ENCODE measurements at regions not wholly inside any gene's neighbourhood (a gene's known extent, or its start where the extent isn't known, plus 50 kb on each side); places are given as distances from the start of the nearest gene placed in this dataset.
"Not testable (repeated sequence)": the region's sequence is repeated elsewhere in the genome, so short reads cannot be mapped to it uniquely, and the experiment has no call there.

- no peak for DNase-seq
- H3K36me3 Mint-ChIP-seq, result peaks cover 0 to 8% (median 0%) of the 10 kb centered on the region in 3 donors
- peak overlapping the region in 3 of 5 donors; percentile 66 to 73 (median 70) for H3K4me3 Mint-ChIP-seq
- peaks cover 17 to 18% of the 10 kb centered on the region in 2 donors for H3K4me1 Mint-ChIP-seq
- H3K9me3 Mint-ChIP-seq, result no peaks in the 10 kb centered on the region
- peak overlapping the region; percentile 55 to 84 (median 76) for H3K27ac Mint-ChIP-seq
- H3K27me3 Mint-ChIP-seq (ENCODE audit: low read depth in 3 of 3), result no peaks in the 10 kb centered on the region
These were observed 997.1 kb downstream of the DNAH5 start for GRCh38 chr5:12947379-12947778.

- DNase-seq, H3K9me3 Mint-ChIP-seq: not testable (repeated sequence)
- peaks cover 17 to 18% of the 10 kb centered on the region in 2 donors for H3K4me1 Mint-ChIP-seq
These were observed 999.0 kb downstream of the DNAH5 start for GRCh38 chr5:12945477-12945876.

GRCh38 chr5:12936221-12936620, 1008.3 kb downstream of the DNAH5 start:
- H3K27ac Mint-ChIP-seq, result no peak overlapping the region
- peaks cover 0 to 3% (median 0%) of the 10 kb centered on the region in 3 donors for H3K27me3 Mint-ChIP-seq (ENCODE audit: low read depth in 3 of 3)
- DNase-seq, result no peak
- H3K4me3 Mint-ChIP-seq, result no peak overlapping the region
- peaks cover 0 to 5% (median 0%) of the 10 kb centered on the region in 6 donors for H3K9me3 Mint-ChIP-seq
- H3K4me1 Mint-ChIP-seq, result no peaks in the 10 kb centered on the region
- peaks cover 0 to 4% (median 2%) of the 10 kb centered on the region in 3 donors for H3K36me3 Mint-ChIP-seq

More at GRCh38 chr5:12945477-12945876, 999.0 kb downstream of the DNAH5 start:
- not testable (repeated sequence) for H3K27ac Mint-ChIP-seq; H3K36me3 Mint-ChIP-seq; H3K4me3 Mint-ChIP-seq; H3K27me3 Mint-ChIP-seq (ENCODE audit: low read depth in 3 of 3)

- H3K4me1 Mint-ChIP-seq, result no peaks in the 10 kb centered on the region
- H3K36me3 Mint-ChIP-seq, result peaks cover 0 to 4% (median 0%) of the 10 kb centered on the region in 3 donors
- H3K4me3 Mint-ChIP-seq, result no peak overlapping the region
- DNase-seq, result no peak
- H3K27me3 Mint-ChIP-seq (ENCODE audit: low read depth in 3 of 3), result peaks cover 0 to 3% (median 0%) of the 10 kb centered on the region in 3 donors
- peaks cover 0 to 5% (median 0%) of the 10 kb centered on the region in 6 donors for H3K9me3 Mint-ChIP-seq
- H3K27ac Mint-ChIP-seq, result no peak overlapping the region
These were observed 1009.8 kb downstream of the DNAH5 start for GRCh38 chr5:12934722-12935121.

GRCh38 chr5:12920527-12920926, 1016.3 kb upstream of the CTNND2 start:
- no peak overlapping the region for H3K27ac Mint-ChIP-seq
- no peaks in the 10 kb centered on the region for H3K9me3 Mint-ChIP-seq
- no peak overlapping the region for H3K4me3 Mint-ChIP-seq
- DNase-seq, result no peak
- H3K27me3 Mint-ChIP-seq (ENCODE audit: low read depth in 3 of 3), result peaks cover 0 to 2% (median 1%) of the 10 kb centered on the region in 3 donors
- peaks cover 0 to 4% (median 0%) of the 10 kb centered on the region in 3 donors for H3K36me3 Mint-ChIP-seq
- no peaks in the 10 kb centered on the region for H3K4me1 Mint-ChIP-seq

- peaks cover 0 to under 1% (median 0%) of the 10 kb centered on the region in 3 donors for H3K36me3 Mint-ChIP-seq
- H3K27ac Mint-ChIP-seq, result no peak overlapping the region
- DNase-seq, result no peak
- no peak overlapping the region for H3K4me3 Mint-ChIP-seq
- peaks cover 0 to 5% of the 10 kb centered on the region in 2 donors for H3K4me1 Mint-ChIP-seq
- H3K9me3 Mint-ChIP-seq, result no peaks in the 10 kb centered on the region
- no peaks in the 10 kb centered on the region for H3K27me3 Mint-ChIP-seq (ENCODE audit: low read depth in 3 of 3)
These were observed 1006.9 kb upstream of the CTNND2 start for GRCh38 chr5:12911156-12911555.

GRCh38 chr5:12910641-12911040, 1006.4 kb upstream of the CTNND2 start:
- Mint-ChIP-seq H3K4me3 (no peak overlapping the region), H3K27ac (no peak overlapping the region), H3K36me3 (peaks cover 0 to 3% (median 0%) of the 10 kb centered on the region in 3 donors), H3K4me1 (peaks cover 0 to 5% of the 10 kb centered on the region in 2 donors), H3K9me3 (no peaks in the 10 kb centered on the region), H3K27me3 (ENCODE audit: low read depth in 3 of 3) (no peaks in the 10 kb centered on the region)
- DNase-seq, result no peak

GRCh38 chr5:12902611-12903010, 998.4 kb upstream of the CTNND2 start:
- no peak overlapping the region for H3K4me3 Mint-ChIP-seq
- no peak for DNase-seq
- peaks cover 0 to 8% (median 5%) of the 10 kb centered on the region in 3 donors for H3K36me3 Mint-ChIP-seq
- no peaks in the 10 kb centered on the region for H3K4me1 Mint-ChIP-seq
- H3K27ac Mint-ChIP-seq, result no peak overlapping the region
- peaks cover 1 to 2% (median 2%) of the 10 kb centered on the region in 3 donors for H3K27me3 Mint-ChIP-seq (ENCODE audit: low read depth in 3 of 3)
- H3K9me3 Mint-ChIP-seq, result no peaks in the 10 kb centered on the region

GRCh38 chr5:12901696-12902095, 997.5 kb upstream of the CTNND2 start:
- DNase-seq, result no peak
- peaks cover 0 to 9% (median 5%) of the 10 kb centered on the region in 3 donors for H3K36me3 Mint-ChIP-seq
- no peak overlapping the region for H3K27ac Mint-ChIP-seq
- H3K4me1 Mint-ChIP-seq, result no peaks in the 10 kb centered on the region
- H3K4me3 Mint-ChIP-seq, result no peak overlapping the region
- no peaks in the 10 kb centered on the region for H3K9me3 Mint-ChIP-seq
- peaks cover 1 to 2% (median 2%) of the 10 kb centered on the region in 3 donors for H3K27me3 Mint-ChIP-seq (ENCODE audit: low read depth in 3 of 3)

GRCh38 chr5:12896086-12896485, 991.8 kb upstream of the CTNND2 start:
- H3K27me3 Mint-ChIP-seq (ENCODE audit: low read depth in 3 of 3), result peaks cover 2% of the 10 kb centered on the region in 3 donors
- no peak overlapping the region for H3K4me3 Mint-ChIP-seq
- DNase-seq, result no peak
- no peaks in the 10 kb centered on the region for H3K4me1 Mint-ChIP-seq
- no peaks in the 10 kb centered on the region for H3K9me3 Mint-ChIP-seq
- peaks cover 0 to 9% (median 0%) of the 10 kb centered on the region in 3 donors for H3K36me3 Mint-ChIP-seq
- H3K27ac Mint-ChIP-seq, result no peak overlapping the region

- Mint-ChIP-seq H3K36me3 (no peaks in the 10 kb centered on the region), H3K9me3 (peaks cover 0 to 2% (median 0%) of the 10 kb centered on the region in 6 donors), H3K27me3 (ENCODE audit: low read depth in 3 of 3) (peaks cover 0 to 7% (median 6%) of the 10 kb centered on the region in 3 donors), H3K27ac (no peak overlapping the region), H3K4me3 (no peak overlapping the region), H3K4me1 (no peaks in the 10 kb centered on the region)
- no peak for DNase-seq
These were observed 980.8 kb upstream of the CTNND2 start for GRCh38 chr5:12885018-12885417.

- no peak overlapping the region for H3K4me3 Mint-ChIP-seq
- DNase-seq, result no peak
- peaks cover 0 to 6% (median 3%) of the 10 kb centered on the region in 3 donors for H3K27me3 Mint-ChIP-seq (ENCODE audit: low read depth in 3 of 3)
- H3K4me1 Mint-ChIP-seq, result no peaks in the 10 kb centered on the region
- no peak overlapping the region for H3K27ac Mint-ChIP-seq
- no peaks in the 10 kb centered on the region for H3K36me3 Mint-ChIP-seq
- H3K9me3 Mint-ChIP-seq, result peaks cover 0 to 2% (median 0%) of the 10 kb centered on the region in 6 donors
These were observed 979.1 kb upstream of the CTNND2 start for GRCh38 chr5:12883395-12883794.

- Mint-ChIP-seq H3K4me1 (peaks cover 40 to 49% of the 10 kb centered on the region in 2 donors), H3K9me3 (peaks cover 0 to 15% (median 12%) of the 10 kb centered on the region in 6 donors), H3K27ac (peak overlapping the region; percentile 20 to 88 (median 64)), H3K4me3 (peak overlapping the region; percentile 40 to 78 (median 60)), H3K27me3 (ENCODE audit: low read depth in 3 of 3) (peaks cover 2 to 4% (median 3%) of the 10 kb centered on the region in 3 donors), H3K36me3 (peaks cover 17 to 22% (median 20%) of the 10 kb centered on the region in 3 donors)
- peak; percentile 40 to 49 (median 41) for DNase-seq
These were observed 972.5 kb upstream of the CTNND2 start for GRCh38 chr5:12876541-12877298.

GRCh38 chr5:12870872-12871539, 966.8 kb upstream of the CTNND2 start:
- peak overlapping the region; percentile 61 to 92 (median 90) for H3K27ac Mint-ChIP-seq
- peaks cover 69 to 91% of the 10 kb centered on the region in 2 donors for H3K4me1 Mint-ChIP-seq
- H3K36me3 Mint-ChIP-seq, result peaks cover 15 to 26% (median 17%) of the 10 kb centered on the region in 3 donors
- peaks cover 3 to 8% (median 4%) of the 10 kb centered on the region in 3 donors for H3K27me3 Mint-ChIP-seq (ENCODE audit: low read depth in 3 of 3)
- peaks cover 0 to 20% (median 12%) of the 10 kb centered on the region in 6 donors for H3K9me3 Mint-ChIP-seq
- H3K4me3 Mint-ChIP-seq, result peak overlapping the region; percentile 65 to 83 (median 78)
- DNase-seq, result peak; percentile 72 to 77 (median 75)
